ENCODE measurements at regions not wholly inside any gene's neighbourhood (a gene's known extent, or its start where the extent isn't known, plus 50 kb on each side); places are given as distances from the start of the nearest gene placed in this dataset.

- Mint-ChIP-seq H3K4me3 (no peak overlapping the region), H3K4me1 (peaks cover 4% of the 10 kb centered on the region), H3K27me3 (peaks cover 4% of the 10 kb centered on the region), H3K9me3 (ENCODE audit: insufficient read depth) (no peaks in the 10 kb centered on the region), H3K27ac (no peak overlapping the region)
- 100% methylated on average over 1 of the region's 4 CpGs for WGBS (ENCODE audit: insufficient coverage)
- no peak for TF ChIP-seq EZH2 (IDR thresholded peaks at IDR 0.05; ENCODE audit: borderline replicate concordance, insufficient read depth, low read depth, low read length, poor library complexity, severe bottlenecking)
- TF ChIP-seq, protein P1, sequence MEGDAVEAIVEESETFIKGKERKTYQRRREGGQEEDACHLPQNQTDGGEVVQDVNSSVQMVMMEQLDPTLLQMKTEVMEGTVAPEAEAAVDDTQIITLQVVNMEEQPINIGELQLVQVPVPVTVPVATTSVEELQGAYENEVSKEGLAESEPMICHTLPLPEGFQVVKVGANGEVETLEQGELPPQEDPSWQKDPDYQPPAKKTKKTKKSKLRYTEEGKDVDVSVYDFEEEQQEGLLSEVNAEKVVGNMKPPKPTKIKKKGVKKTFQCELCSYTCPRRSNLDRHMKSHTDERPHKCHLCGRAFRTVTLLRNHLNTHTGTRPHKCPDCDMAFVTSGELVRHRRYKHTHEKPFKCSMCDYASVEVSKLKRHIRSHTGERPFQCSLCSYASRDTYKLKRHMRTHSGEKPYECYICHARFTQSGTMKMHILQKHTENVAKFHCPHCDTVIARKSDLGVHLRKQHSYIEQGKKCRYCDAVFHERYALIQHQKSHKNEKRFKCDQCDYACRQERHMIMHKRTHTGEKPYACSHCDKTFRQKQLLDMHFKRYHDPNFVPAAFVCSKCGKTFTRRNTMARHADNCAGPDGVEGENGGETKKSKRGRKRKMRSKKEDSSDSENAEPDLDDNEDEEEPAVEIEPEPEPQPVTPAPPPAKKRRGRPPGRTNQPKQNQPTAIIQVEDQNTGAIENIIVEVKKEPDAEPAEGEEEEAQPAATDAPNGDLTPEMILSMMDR (IDR thresholded peaks at IDR 0.05) = no peak
- no peaks in the 10 kb centered on the region for H3K27me3 ChIP-seq (replicated peaks in 1 of 4; ENCODE audit: control extremely low read depth in 1 of 4, control insufficient read depth in 3 of 4, insufficient read depth in 4 of 4, low read length in 3 of 4)
- DNase-seq (no peak), ATAC-seq (ENCODE audit: low read depth) (no peak)
- no peak overlapping the region for H2AFZ ChIP-seq (ENCODE audit: insufficient read depth, low read depth, low read length, poor library complexity, severe bottlenecking)
- H3K36me3 ChIP-seq (replicated peaks in 1 of 2; ENCODE audit: control extremely low read depth in 1 of 2, control insufficient read depth in 1 of 2, extremely low read depth in 1 of 2, insufficient read depth in 2 of 2, low read length in 1 of 2) = no peaks in the 10 kb centered on the region
- no peaks in the 10 kb centered on the region for H3K79me2 ChIP-seq (ENCODE audit: control insufficient read depth, insufficient read depth, low read length)
- no peak overlapping the region for H3K27ac ChIP-seq (ENCODE audit: low read length in 2 of 2)
- no peak overlapping the region for H3K4me3 ChIP-seq (ENCODE audit: control extremely low read depth in 1 of 5, extremely low read depth in 1 of 5, insufficient read depth in 1 of 5, low read depth in 2 of 5, low read length in 4 of 5)
- no peak overlapping the region for H3K9ac ChIP-seq (ENCODE audit: low read length)
- intact Hi-C loops (cut with micrococcal nuclease) = no loop called here
- H3K9me3 ChIP-seq (ENCODE audit: control extremely low read depth in 1 of 3, control insufficient read depth in 2 of 3, insufficient read depth in 1 of 3, low read length in 2 of 3) = no peaks in the 10 kb centered on the region
- H3K4me2 ChIP-seq (replicated peaks; ENCODE audit: low read depth, low read length, poor library complexity, severe bottlenecking) = no peak overlapping the region
- ChIA-PET POLR2A (no interaction called here), CTCF (no interaction called here)
- H4K20me1 ChIP-seq (ENCODE audit: control insufficient read depth, insufficient read depth, low read length, poor library complexity, severe bottlenecking) = no peaks in the 10 kb centered on the region
- no peaks in the 10 kb centered on the region for H3K4me1 ChIP-seq (ENCODE audit: control insufficient read depth in 2 of 2, insufficient read depth in 2 of 2, low read length in 2 of 2)
Measured at GRCh38 chr18:44135741-44136140, 544.9 kb upstream of the SETBP1 start.

DNA sequence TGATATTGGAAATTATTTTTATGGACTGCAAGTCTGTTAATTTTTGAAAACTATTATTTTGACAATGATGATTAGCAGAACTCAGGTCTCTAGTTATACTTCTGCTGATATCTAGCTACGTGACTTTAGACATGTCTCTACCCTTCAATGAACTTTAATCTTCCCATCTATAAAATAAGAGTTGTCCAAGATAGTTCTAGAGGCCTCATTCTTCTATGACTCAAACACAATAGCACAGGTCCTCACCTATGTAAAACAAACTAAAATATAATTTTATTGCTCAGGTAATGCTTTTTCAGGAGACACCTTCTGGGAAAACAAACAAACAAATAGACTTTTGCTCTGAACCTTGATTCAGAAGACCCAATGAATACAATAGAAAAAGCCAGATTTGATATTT is 544.4 kb upstream of the SETBP1 start:
- TF ChIP-seq EZH2 (IDR thresholded peaks at IDR 0.05; ENCODE audit: borderline replicate concordance, insufficient read depth, low read depth, low read length, poor library complexity, severe bottlenecking) = no peak
- TF ChIP-seq, protein P1 (IDR thresholded peaks at IDR 0.05) = no peak
- Histone ChIP-seq H4K20me1 (ENCODE audit: control insufficient read depth, insufficient read depth, low read length, poor library complexity, severe bottlenecking) (no peaks in the 10 kb centered on the region), H3K4me2 (replicated peaks; ENCODE audit: low read depth, low read length, poor library complexity, severe bottlenecking) (no peak overlapping the region), H3K9me3 (ENCODE audit: control extremely low read depth in 1 of 3, control insufficient read depth in 2 of 3, insufficient read depth in 1 of 3, low read length in 2 of 3) (no peaks in the 10 kb centered on the region), H3K27ac (ENCODE audit: low read length in 2 of 2) (no peak overlapping the region), H3K4me3 (ENCODE audit: control extremely low read depth in 1 of 5, extremely low read depth in 1 of 5, insufficient read depth in 1 of 5, low read depth in 2 of 5, low read length in 4 of 5) (no peak overlapping the region), H3K4me1 (ENCODE audit: control insufficient read depth in 2 of 2, insufficient read depth in 2 of 2, low read length in 2 of 2) (no peaks in the 10 kb centered on the region), H3K27me3 (replicated peaks in 1 of 4; ENCODE audit: control extremely low read depth in 1 of 4, control insufficient read depth in 3 of 4, insufficient read depth in 4 of 4, low read length in 3 of 4) (no peaks in the 10 kb centered on the region), H3K36me3 (replicated peaks in 1 of 2; ENCODE audit: control extremely low read depth in 1 of 2, control insufficient read depth in 1 of 2, extremely low read depth in 1 of 2, insufficient read depth in 2 of 2, low read length in 1 of 2) (no peaks in the 10 kb centered on the region), H3K9ac (ENCODE audit: low read length) (no peak overlapping the region), H3K79me2 (ENCODE audit: control insufficient read depth, insufficient read depth, low read length) (no peaks in the 10 kb centered on the region), H2AFZ (ENCODE audit: insufficient read depth, low read depth, low read length, poor library complexity, severe bottlenecking) (no peak overlapping the region)
- Mint-ChIP-seq H3K27me3 (peaks cover 4% of the 10 kb centered on the region), H3K9me3 (ENCODE audit: insufficient read depth) (no peaks in the 10 kb centered on the region), H3K27ac (no peak overlapping the region), H3K4me1 (no peaks in the 10 kb centered on the region), H3K4me3 (no peak overlapping the region)
- DNase-seq = no peak
- intact Hi-C loops (cut with micrococcal nuclease) = no loop called here
- no peak for ATAC-seq (ENCODE audit: low read depth)
- ChIA-PET POLR2A (no interaction called here), CTCF (no interaction called here)
- no CpG with 5 or more reads among the region's 1 CpG for WGBS (ENCODE audit: insufficient coverage)

Measured in B cell (primary cell).